SK-N-SH treated with all-trans-retinoic acid at 6 μM for 48 hours (cell line): ENCODE measurements at regions not wholly inside any gene's neighbourhood (a gene's known extent, or its start where the extent isn't known, plus 50 kb on each side); places are given as distances from the start of the nearest gene placed in this dataset.

Experiments used
- CREB5 ChIP-seq: fragments of 250-450 bp; sonication (Bioruptor Pico); IDR thresholded peaks from 2 replicates; pipeline ENCODE4 v1.5.1; 2020; ENCODE audit warnings: low read depth, mild to moderate bottlenecking, moderate library complexity
- GLIS3 ChIP-seq: fragments of 250-450 bp; sonication (Bioruptor Pico); IDR thresholded peaks from 2 replicates; pipeline ENCODE4 v1.5.0; 2020; ENCODE audit warnings: mild to moderate bottlenecking, moderate library complexity
- PATZ1 ChIP-seq: fragments of 250-450 bp; sonication (Bioruptor Pico); IDR thresholded peaks from 2 replicates; pipeline ENCODE4 v1.8.0; 2020; ENCODE audit warnings: mild to moderate bottlenecking, moderate library complexity, borderline replicate concordance
- TCF4 ChIP-seq: fragments of 250-450 bp; sonication (Bioruptor Pico); IDR thresholded peaks from 2 replicates; pipeline ENCODE4 v1.8.0; 2021; ENCODE audit warnings: mild to moderate bottlenecking, moderate library complexity, borderline replicate concordance
- TOX ChIP-seq: fragments of 250-450 bp; sonication (Bioruptor Pico); IDR thresholded peaks from 2 replicates; pipeline ENCODE4 v1.8.0; 2021; ENCODE audit warnings: mild to moderate bottlenecking, moderate library complexity, borderline replicate concordance
- ZNF565 ChIP-seq: fragments of 450-650 bp; formaldehyde crosslinking; conservative IDR thresholded peaks from 2 replicates; pipeline ENCODE4 v1.5.0; 2020; ENCODE audit warnings: low read depth, mild to moderate bottlenecking, moderate library complexity
- ZNF70 ChIP-seq: fragments of 450-650 bp; formaldehyde crosslinking; IDR thresholded peaks from 2 replicates; pipeline ENCODE4 v1.5.0; 2020; ENCODE audit warnings: mild to moderate bottlenecking, moderate library complexity

- TF ChIP-seq TOX (CRISPR knock-in tag): no peak
- TF ChIP-seq GLIS3 (CRISPR knock-in tag): no peak
- TF ChIP-seq ZNF565 (CRISPR knock-in tag): no peak
- no peak for TF ChIP-seq TCF4 (CRISPR knock-in tag)
- no peak for TF ChIP-seq PATZ1
- TF ChIP-seq ZNF70 (CRISPR knock-in tag): no peak
- TF ChIP-seq CREB5 (CRISPR knock-in tag): no peak
Measured at GRCh38 chr6:91173651-91174050, 586.8 kb upstream of the MAP3K7 start.
